ENCODE measurements at regions not wholly inside any gene's neighbourhood (a gene's known extent, or its start where the extent isn't known, plus 50 kb on each side); places are given as distances from the start of the nearest gene placed in this dataset.

DNA sequence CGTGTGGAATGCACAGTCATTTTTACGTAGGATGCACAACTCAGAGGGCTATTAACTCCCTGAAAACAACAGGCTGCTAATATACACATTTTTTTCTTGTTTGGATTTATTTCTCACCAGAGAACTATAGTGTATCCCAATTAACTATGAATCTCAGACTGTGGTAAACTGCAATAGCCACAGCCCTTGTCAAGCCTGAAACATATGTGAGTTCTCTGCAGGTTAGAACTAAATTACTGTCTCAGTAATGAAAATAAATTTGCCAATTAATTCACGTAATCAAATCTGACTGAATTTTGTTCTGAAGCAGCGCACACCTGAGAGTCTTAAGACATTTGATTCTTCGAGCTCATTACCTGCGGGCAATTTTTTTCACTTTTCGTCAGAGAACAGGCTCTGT lies 318.6 kb downstream of the PMP22 start:
- TF ChIP-seq POLR2A (IDR thresholded peaks at IDR 0.05) (no peak), CTCF (IDR thresholded peaks at IDR 0.05) (no peak)
